A673 (cell line): ENCODE measurements at regions not wholly inside any gene's neighbourhood (a gene's known extent, or its start where the extent isn't known, plus 50 kb on each side); places are given as distances from the start of the nearest gene placed in this dataset.

Experiments used
- CTCF ChIP-seq: fragments of 300-800, 200-600 bp; sonication (generic); conservative IDR thresholded peaks from 2 replicates; pipeline ENCODE4 v1.5.1; 2017; ENCODE audit warnings: low read depth, mild to moderate bottlenecking, antibody characterized with exemption, low read length, moderate library complexity, mixed read lengths
- EZH2 ChIP-seq: fragments of 200-600 bp; sonication (generic); IDR thresholded peaks from 2 replicates; pipeline ENCODE4 v1.6.1; 2017; ENCODE audit warnings: borderline replicate concordance, low read depth, mild to moderate bottlenecking, mixed read lengths, antibody characterized with exemption, low read length; ENCODE audit not compliant: poor library complexity, severe bottlenecking

GRCh38 chr1:244207042-244207934 is 156.2 kb downstream of the ZBTB18 start:
- TF ChIP-seq CTCF (no peak), EZH2 (no peak)
